Stimulated activated CD4-positive, alpha-beta T cell treated with anti-CD3 and anti-CD28 coated beads, Interleukin-12 subunit alpha, Interleukin-12 subunit beta, amount 100 ng/mL, for 24 hours (primary cell): ENCODE measurements at regions not wholly inside any gene's neighbourhood (a gene's known extent, or its start where the extent isn't known, plus 50 kb on each side); places are given as distances from the start of the nearest gene placed in this dataset.
A peak's percentile ranks its signal among the peaks of the same experiment; 100 is the strongest.

ENCODE experiments used
- DNase-seq, 2 experiments: peaks; one replicate each; pipeline ENCODE4 v3.0.0-alpha.2; 2020; ENCODE audit warnings: low read depth in 2 of 2

GRCh38 chr6:170000071-170000843, 248.8 kb downstream of the ERMARD start:
- no peak for DNase-seq

- DNase-seq: no peak
These were observed 247.9 kb downstream of the ERMARD start for GRCh38 chr6:169999367-169999766.

GRCh38 chr6:169998457-169998856, 247.0 kb downstream of the ERMARD start:
- no peak for DNase-seq

- DNase-seq: no peak
These were observed 246.5 kb downstream of the ERMARD start for GRCh38 chr6:169997930-169998218.

GRCh38 chr6:169997187-169997929, 245.9 kb downstream of the ERMARD start:
- DNase-seq: no peak

GRCh38 chr6:169996378-169997051, 245.1 kb downstream of the ERMARD start:
- DNase-seq: no peak

GRCh38 chr6:169994739-169995138, 243.3 kb downstream of the ERMARD start:
- DNase-seq: no peak

GRCh38 chr6:169993861-169994481, 242.5 kb downstream of the ERMARD start:
- DNase-seq: no peak

GRCh38 chr6:169991913-169992312, 240.5 kb downstream of the ERMARD start:
- no peak for DNase-seq

- no peak for DNase-seq
These were observed 239.6 kb downstream of the ERMARD start for GRCh38 chr6:169991031-169991390.

- DNase-seq: peak; percentile 45 to 58
These were observed 238.9 kb downstream of the ERMARD start for GRCh38 chr6:169990095-169991030.

GRCh38 chr6:169989594-169989993, 238.2 kb downstream of the ERMARD start:
- DNase-seq: no peak

GRCh38 chr6:169988769-169989550, 237.5 kb downstream of the ERMARD start:
- no peak for DNase-seq

- DNase-seq: no peak
These were observed 235.6 kb downstream of the ERMARD start for GRCh38 chr6:169986848-169987498.

GRCh38 chr6:169986171-169986847, 234.9 kb downstream of the ERMARD start:
- DNase-seq: no peak

- no peak for DNase-seq
These were observed 233.9 kb downstream of the ERMARD start for GRCh38 chr6:169985121-169986015.

GRCh38 chr6:169984181-169985120, 233.0 kb downstream of the ERMARD start:
- no peak for DNase-seq
